Brain microvascular endothelial cell (primary cell): ENCODE measurements at regions not wholly inside any gene's neighbourhood (a gene's known extent, or its start where the extent isn't known, plus 50 kb on each side); places are given as distances from the start of the nearest gene placed in this dataset.
A peak's percentile ranks its signal among the peaks of the same experiment; 100 is the strongest.

Experiments used
- DNase-seq: peaks from one replicate; pipeline ENCODE4 v3.0.0-alpha.2; 2020
- H3K27ac ChIP-seq: fragments of 250-450 bp; sonication (Bioruptor Pico); 2 replicates; pipeline ENCODE4 v1.5.1; 2020; ENCODE audit warnings: mild to moderate bottlenecking, moderate library complexity
- H3K27me3 ChIP-seq: fragments of 250-450 bp; sonication (Bioruptor Pico); replicated peaks from 2 replicates; pipeline ENCODE4 v1.5.1; 2020; ENCODE audit warnings: mild to moderate bottlenecking
- H3K36me3 ChIP-seq: fragments of 250-450 bp; sonication (Bioruptor Pico); replicated peaks from 2 replicates; pipeline ENCODE4 v1.5.1; 2020; ENCODE audit warnings: mild to moderate bottlenecking
- H3K4me3 ChIP-seq: 2 replicates; pipeline ENCODE4 v1.5.1; 2011; ENCODE audit warnings: low read depth, mild to moderate bottlenecking, control low read depth, low read length, moderate library complexity
- CTCF ChIP-seq: IDR thresholded peaks from 2 replicates; pipeline ENCODE4 v1.5.1; 2011; ENCODE audit warnings: low read depth, mild to moderate bottlenecking, moderate library complexity, low read length, control low read depth, inconsistent platforms; ENCODE audit errors: missing control alignments
- in situ Hi-C: cut with HindIII; loops from 2 replicates; pipeline ENCODE4 v1.10.0; 2017; ENCODE audit warnings: low sequenced_read_pairs, low pct_ligation_motif_present

- Histone ChIP-seq H3K36me3 (no peaks in the 10 kb centered on the region), H3K27me3 (no peaks in the 10 kb centered on the region), H3K4me3 (no peak overlapping the region), H3K27ac (no peak overlapping the region)
- DNase-seq = no peak
- in situ Hi-C loops = no loop called here
- TF ChIP-seq CTCF = no peak
Measured at GRCh38 chr1:96372881-96373280, 348.7 kb upstream of the PTBP2 start.

GRCh38 chr1:96374076-96374762 is 347.4 kb upstream of the PTBP2 start:
- peak; percentile 33 for DNase-seq
- no peak overlapping the region for H3K4me3 ChIP-seq
- H3K36me3 ChIP-seq = no peaks in the 10 kb centered on the region
- in situ Hi-C loops = no loop called here
- peak overlapping the region; percentile 2 for H3K27ac ChIP-seq
- H3K27me3 ChIP-seq = no peaks in the 10 kb centered on the region
- TF ChIP-seq CTCF = no peak

GRCh38 chr1:96376846-96377245 is 344.7 kb upstream of the PTBP2 start:
- H3K27me3 ChIP-seq = no peaks in the 10 kb centered on the region
- H3K27ac ChIP-seq = no peak overlapping the region
- TF ChIP-seq CTCF = no peak
- no peak overlapping the region for H3K4me3 ChIP-seq
- no peaks in the 10 kb centered on the region for H3K36me3 ChIP-seq
- in situ Hi-C loops = no loop called here
- no peak for DNase-seq

- no peak for TF ChIP-seq CTCF
- H3K4me3 ChIP-seq = no peak overlapping the region
- H3K27ac ChIP-seq = no peak overlapping the region
- no peak for DNase-seq
- in situ Hi-C loops = no loop called here
- no peaks in the 10 kb centered on the region for H3K36me3 ChIP-seq
- no peaks in the 10 kb centered on the region for H3K27me3 ChIP-seq
Measured at GRCh38 chr1:96384611-96385010, 337.0 kb upstream of the PTBP2 start.

GRCh38 chr1:96387785-96388184 is 333.8 kb upstream of the PTBP2 start:
- H3K4me3 ChIP-seq = no peak overlapping the region
- no peaks in the 10 kb centered on the region for H3K27me3 ChIP-seq
- no peak overlapping the region for H3K27ac ChIP-seq
- in situ Hi-C loops = no loop called here
- TF ChIP-seq CTCF = no peak
- DNase-seq = no peak
- H3K36me3 ChIP-seq = no peaks in the 10 kb centered on the region
